ENCODE measurements at regions not wholly inside any gene's neighbourhood (a gene's known extent, or its start where the extent isn't known, plus 50 kb on each side); places are given as distances from the start of the nearest gene placed in this dataset.

GRCh38 chr5:98416541-98416940 is 356.9 kb upstream of the RGMB start:
- TF ChIP-seq, protein P1, sequence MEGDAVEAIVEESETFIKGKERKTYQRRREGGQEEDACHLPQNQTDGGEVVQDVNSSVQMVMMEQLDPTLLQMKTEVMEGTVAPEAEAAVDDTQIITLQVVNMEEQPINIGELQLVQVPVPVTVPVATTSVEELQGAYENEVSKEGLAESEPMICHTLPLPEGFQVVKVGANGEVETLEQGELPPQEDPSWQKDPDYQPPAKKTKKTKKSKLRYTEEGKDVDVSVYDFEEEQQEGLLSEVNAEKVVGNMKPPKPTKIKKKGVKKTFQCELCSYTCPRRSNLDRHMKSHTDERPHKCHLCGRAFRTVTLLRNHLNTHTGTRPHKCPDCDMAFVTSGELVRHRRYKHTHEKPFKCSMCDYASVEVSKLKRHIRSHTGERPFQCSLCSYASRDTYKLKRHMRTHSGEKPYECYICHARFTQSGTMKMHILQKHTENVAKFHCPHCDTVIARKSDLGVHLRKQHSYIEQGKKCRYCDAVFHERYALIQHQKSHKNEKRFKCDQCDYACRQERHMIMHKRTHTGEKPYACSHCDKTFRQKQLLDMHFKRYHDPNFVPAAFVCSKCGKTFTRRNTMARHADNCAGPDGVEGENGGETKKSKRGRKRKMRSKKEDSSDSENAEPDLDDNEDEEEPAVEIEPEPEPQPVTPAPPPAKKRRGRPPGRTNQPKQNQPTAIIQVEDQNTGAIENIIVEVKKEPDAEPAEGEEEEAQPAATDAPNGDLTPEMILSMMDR (IDR thresholded peaks at IDR 0.05) = no peak
- TF ChIP-seq SMAD4 (CRISPR knock-in tag; IDR thresholded peaks at IDR 0.05) = no peak
- TF ChIP-seq FOXP1 (CRISPR knock-in tag; IDR thresholded peaks at IDR 0.05; ENCODE audit: borderline replicate concordance) = no peak
- no peak for TF ChIP-seq ZNF232 (CRISPR knock-in tag; IDR thresholded peaks at IDR 0.05)
- TF ChIP-seq ESRRA (CRISPR knock-in tag; IDR thresholded peaks at IDR 0.05; ENCODE audit: borderline replicate concordance) = no peak
- TF ChIP-seq, protein P2, sequence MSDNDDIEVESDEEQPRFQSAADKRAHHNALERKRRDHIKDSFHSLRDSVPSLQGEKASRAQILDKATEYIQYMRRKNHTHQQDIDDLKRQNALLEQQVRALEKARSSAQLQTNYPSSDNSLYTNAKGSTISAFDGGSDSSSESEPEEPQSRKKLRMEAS (CRISPR knock-in tag; IDR thresholded peaks at IDR 0.05) = no peak
- TF ChIP-seq NFYB (CRISPR knock-in tag; conservative IDR thresholded peaks at IDR 0.05; ENCODE audit: low read depth) = no peak
- no peak for TF ChIP-seq USF2 (CRISPR knock-in tag; IDR thresholded peaks at IDR 0.05)

Measured in WTC11 (cell line).